WTC11 (cell line): ENCODE measurements at regions not wholly inside any gene's neighbourhood (a gene's known extent, or its start where the extent isn't known, plus 50 kb on each side); places are given as distances from the start of the nearest gene placed in this dataset.

Source experiments
- ATAC-seq: fragments of 200-7000 bp; cut with Tn5 transposase; 2 replicates; pipeline ENCODE4 v1.10.0; 2021; ENCODE audit warnings: mild to moderate bottlenecking, moderate library complexity
- CTCF ChIA-PET: fragments of 300-600 bp; sonication (Branson Sonifier 250); formaldehyde crosslinking; loops from one replicate; lab custom pipeline; 2021; ENCODE audit warnings: antibody characterized with exemption; lab: Charles Lee
- POLR2A ChIA-PET: fragments of 350-600 bp; sonication (Branson Sonifier 250); formaldehyde crosslinking; loops from one replicate; lab custom pipeline; 2021; ENCODE audit warnings: antibody characterized with exemption; lab: Charles Lee
- DNase-seq: peaks from one replicate; pipeline ENCODE4 v3.0.0; 2021; ENCODE audit warnings: low spot score
- H3K27ac Mint-ChIP-seq: 2 replicates; pipeline ENCODE4 v1.8.0; 2021; ENCODE audit warnings: mixed read lengths
- H3K27me3 Mint-ChIP-seq: 2 replicates; pipeline ENCODE4 v1.8.0; 2021; ENCODE audit warnings: low read depth, mild to moderate bottlenecking, moderate library complexity, mixed read lengths
- H3K36me3 Mint-ChIP-seq: 2 replicates; pipeline ENCODE4 v1.8.0; 2021; ENCODE audit warnings: mixed read lengths
- H3K4me1 Mint-ChIP-seq: 2 replicates; pipeline ENCODE4 v1.8.0; 2022; ENCODE audit warnings: mixed read lengths
- H3K4me3 Mint-ChIP-seq: 2 replicates; pipeline ENCODE4 v1.8.0; 2021; ENCODE audit warnings: mild to moderate bottlenecking, moderate library complexity, mixed read lengths
- H3K9me3 Mint-ChIP-seq: 2 replicates; pipeline ENCODE4 v1.8.0; 2021; ENCODE audit warnings: mixed read lengths
- ATF2 ChIP-seq: sonication (generic); formaldehyde crosslinking; IDR thresholded peaks from 2 replicates; pipeline ENCODE4 v1.8.1; 2022; ENCODE audit warnings: low read depth, missing genetic modification reagents, borderline replicate concordance
- CBFB ChIP-seq: sonication (generic); formaldehyde crosslinking; IDR thresholded peaks from 2 replicates; pipeline ENCODE4 v1.8.1; 2022; ENCODE audit warnings: mild to moderate bottlenecking, low read depth, missing genetic modification reagents
- E2F4 ChIP-seq: sonication (generic); formaldehyde crosslinking; IDR thresholded peaks from 2 replicates; pipeline ENCODE4 v1.8.1; 2022; ENCODE audit warnings: low read depth, mild to moderate bottlenecking, moderate library complexity, missing genetic modification reagents, borderline replicate concordance
- ELF4 ChIP-seq: sonication (generic); formaldehyde crosslinking; IDR thresholded peaks from 2 replicates; pipeline ENCODE4 v1.8.1; 2022; ENCODE audit warnings: low read depth, mild to moderate bottlenecking, moderate library complexity, missing genetic modification reagents
- FOXK1 ChIP-seq: sonication (generic); formaldehyde crosslinking; IDR thresholded peaks from 2 replicates; pipeline ENCODE4 v1.8.0; 2022; ENCODE audit warnings: mild to moderate bottlenecking, moderate library complexity, missing genetic modification reagents
- FOXP1 ChIP-seq: sonication (generic); formaldehyde crosslinking; IDR thresholded peaks from 2 replicates; pipeline ENCODE4 v1.8.0; 2022; ENCODE audit warnings: missing genetic modification reagents, mild to moderate bottlenecking, moderate library complexity, borderline replicate concordance
- GTF2I ChIP-seq: fragments of 250-450 bp; sonication (Bioruptor Pico); conservative IDR thresholded peaks from 2 replicates; pipeline ENCODE4 v1.4.0; 2021; ENCODE audit warnings: mild to moderate bottlenecking
- IRF2 ChIP-seq: sonication (generic); formaldehyde crosslinking; IDR thresholded peaks from 2 replicates; pipeline ENCODE4 v1.8.0; 2022; ENCODE audit warnings: low read depth, missing genetic modification reagents, borderline replicate concordance
- MXD4 ChIP-seq: fragments of 250-450 bp; sonication (Bioruptor Pico); IDR thresholded peaks from 2 replicates; pipeline ENCODE4 v1.8.0; 2021; ENCODE audit warnings: mild to moderate bottlenecking, moderate library complexity, borderline replicate concordance
- NFE2L1 ChIP-seq: sonication (generic); formaldehyde crosslinking; IDR thresholded peaks from 2 replicates; pipeline ENCODE4 v1.8.1; 2023; ENCODE audit warnings: missing genetic modification reagents
- NFYB ChIP-seq: sonication (generic); formaldehyde crosslinking; conservative IDR thresholded peaks from 2 replicates; pipeline ENCODE4 v1.8.0; 2022; ENCODE audit warnings: low read depth, missing genetic modification reagents
- NR2C2 ChIP-seq: sonication (generic); formaldehyde crosslinking; IDR thresholded peaks from 2 replicates; pipeline ENCODE4 v1.8.0; 2022; ENCODE audit warnings: mild to moderate bottlenecking, missing genetic modification reagents
- SMAD3 ChIP-seq: sonication (generic); formaldehyde crosslinking; IDR thresholded peaks from 2 replicates; pipeline ENCODE4 v1.8.0; 2022; ENCODE audit warnings: missing genetic modification reagents, mild to moderate bottlenecking, borderline replicate concordance
- SMAD4 ChIP-seq: sonication (generic); formaldehyde crosslinking; IDR thresholded peaks from 2 replicates; pipeline ENCODE4 v1.8.0; 2022; ENCODE audit warnings: mild to moderate bottlenecking, missing genetic modification reagents
- TCF7 ChIP-seq: sonication (generic); formaldehyde crosslinking; IDR thresholded peaks from 2 replicates; pipeline ENCODE4 v1.8.0; 2022; ENCODE audit warnings: mild to moderate bottlenecking, low read depth, missing genetic modification reagents, moderate library complexity
- TP53 ChIP-seq: sonication (generic); formaldehyde crosslinking; IDR thresholded peaks from 2 replicates; pipeline ENCODE4 v1.8.1; 2023; ENCODE audit warnings: mild to moderate bottlenecking, missing genetic modification reagents
- ZBTB21 ChIP-seq: sonication (generic); formaldehyde crosslinking; IDR thresholded peaks from 2 replicates; pipeline ENCODE4 v1.8.1; 2023; ENCODE audit warnings: mild to moderate bottlenecking, missing genetic modification reagents, borderline replicate concordance
- ZNF317 ChIP-seq: sonication (generic); formaldehyde crosslinking; IDR thresholded peaks from 2 replicates; pipeline ENCODE4 v1.8.1; 2023; ENCODE audit warnings: low read depth, mild to moderate bottlenecking, moderate library complexity, missing genetic modification reagents, borderline replicate concordance
- TF ChIP-seq, protein P1 (sequence below): sonication (generic); formaldehyde crosslinking; IDR thresholded peaks from 2 replicates; pipeline ENCODE4 v1.8.0; 2022; ENCODE audit warnings: missing genetic modification reagents
- TF ChIP-seq, protein P2 (sequence below): sonication (generic); formaldehyde crosslinking; IDR thresholded peaks from 2 replicates; pipeline ENCODE4 v1.8.0; 2022; ENCODE audit warnings: mild to moderate bottlenecking, missing genetic modification reagents
- TF ChIP-seq, protein P3 (sequence below): sonication (generic); formaldehyde crosslinking; IDR thresholded peaks from 2 replicates; pipeline ENCODE4 v1.8.0; 2022; ENCODE audit warnings: mild to moderate bottlenecking, missing genetic modification reagents

- ATAC-seq (no peak), DNase-seq (no peak)
- Mint-ChIP-seq H3K4me3 (no peak overlapping the region), H3K9me3 (peaks cover 78% of the 10 kb centered on the region), H3K4me1 (no peaks in the 10 kb centered on the region), H3K27ac (no peak overlapping the region), H3K27me3 (peaks cover 3% of the 10 kb centered on the region; the same call in 1 of the 2 replicates), H3K36me3 (peaks cover 63% of the 10 kb centered on the region)
- ChIA-PET POLR2A (no interaction called here), CTCF (no interaction called here)
- TF ChIP-seq TP53 = no peak
- TF ChIP-seq, protein P1, sequence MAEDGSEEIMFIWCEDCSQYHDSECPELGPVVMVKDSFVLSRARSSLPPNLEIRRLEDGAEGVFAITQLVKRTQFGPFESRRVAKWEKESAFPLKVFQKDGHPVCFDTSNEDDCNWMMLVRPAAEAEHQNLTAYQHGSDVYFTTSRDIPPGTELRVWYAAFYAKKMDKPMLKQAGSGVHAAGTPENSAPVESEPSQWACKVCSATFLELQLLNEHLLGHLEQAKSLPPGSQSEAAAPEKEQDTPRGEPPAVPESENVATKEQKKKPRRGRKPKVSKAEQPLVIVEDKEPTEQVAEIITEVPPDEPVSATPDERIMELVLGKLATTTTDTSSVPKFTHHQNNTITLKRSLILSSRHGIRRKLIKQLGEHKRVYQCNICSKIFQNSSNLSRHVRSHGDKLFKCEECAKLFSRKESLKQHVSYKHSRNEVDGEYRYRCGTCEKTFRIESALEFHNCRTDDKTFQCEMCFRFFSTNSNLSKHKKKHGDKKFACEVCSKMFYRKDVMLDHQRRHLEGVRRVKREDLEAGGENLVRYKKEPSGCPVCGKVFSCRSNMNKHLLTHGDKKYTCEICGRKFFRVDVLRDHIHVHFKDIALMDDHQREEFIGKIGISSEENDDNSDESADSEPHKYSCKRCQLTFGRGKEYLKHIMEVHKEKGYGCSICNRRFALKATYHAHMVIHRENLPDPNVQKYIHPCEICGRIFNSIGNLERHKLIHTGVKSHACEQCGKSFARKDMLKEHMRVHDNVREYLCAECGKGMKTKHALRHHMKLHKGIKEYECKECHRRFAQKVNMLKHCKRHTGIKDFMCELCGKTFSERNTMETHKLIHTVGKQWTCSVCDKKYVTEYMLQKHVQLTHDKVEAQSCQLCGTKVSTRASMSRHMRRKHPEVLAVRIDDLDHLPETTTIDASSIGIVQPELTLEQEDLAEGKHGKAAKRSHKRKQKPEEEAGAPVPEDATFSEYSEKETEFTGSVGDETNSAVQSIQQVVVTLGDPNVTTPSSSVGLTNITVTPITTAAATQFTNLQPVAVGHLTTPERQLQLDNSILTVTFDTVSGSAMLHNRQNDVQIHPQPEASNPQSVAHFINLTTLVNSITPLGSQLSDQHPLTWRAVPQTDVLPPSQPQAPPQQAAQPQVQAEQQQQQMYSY (CRISPR knock-in tag) = no peak
- TF ChIP-seq ZNF317 (CRISPR knock-in tag) = no peak
- TF ChIP-seq CBFB (CRISPR knock-in tag) = no peak
- TF ChIP-seq, protein P2, sequence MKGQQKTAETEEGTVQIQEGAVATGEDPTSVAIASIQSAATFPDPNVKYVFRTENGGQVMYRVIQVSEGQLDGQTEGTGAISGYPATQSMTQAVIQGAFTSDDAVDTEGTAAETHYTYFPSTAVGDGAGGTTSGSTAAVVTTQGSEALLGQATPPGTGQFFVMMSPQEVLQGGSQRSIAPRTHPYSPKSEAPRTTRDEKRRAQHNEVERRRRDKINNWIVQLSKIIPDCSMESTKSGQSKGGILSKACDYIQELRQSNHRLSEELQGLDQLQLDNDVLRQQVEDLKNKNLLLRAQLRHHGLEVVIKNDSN (CRISPR knock-in tag) = no peak
- no peak for TF ChIP-seq FOXK1 (CRISPR knock-in tag)
- TF ChIP-seq NR2C2 (CRISPR knock-in tag) = no peak
- TF ChIP-seq IRF2 = no peak
- no peak for TF ChIP-seq E2F4
Observed at GRCh38 chr2:4995466-4995865, 696.7 kb upstream of the SOX11 start.

- Mint-ChIP-seq H3K27me3 (peaks cover 12% of the 10 kb centered on the region), H3K4me1 (no peaks in the 10 kb centered on the region), H3K9me3 (peaks cover 85% of the 10 kb centered on the region), H3K27ac (no peak overlapping the region), H3K36me3 (peaks cover 73% of the 10 kb centered on the region), H3K4me3 (no peak overlapping the region)
- DNase-seq (no peak), ATAC-seq (no peak)
- TF ChIP-seq ATF2 (CRISPR knock-in tag) = no peak
- TF ChIP-seq CBFB (CRISPR knock-in tag) = no peak
- TF ChIP-seq SMAD3 = no peak
- TF ChIP-seq TCF7 (CRISPR knock-in tag) = no peak
- no peak for TF ChIP-seq FOXP1
- TF ChIP-seq ZNF317 (CRISPR knock-in tag) = no peak
- ChIA-PET POLR2A (no interaction called here), CTCF (no interaction called here)
Observed at GRCh38 chr2:5007596-5007995, 684.6 kb upstream of the SOX11 start.

- ChIA-PET CTCF (no interaction called here), POLR2A (no interaction called here)
- Mint-ChIP-seq H3K27ac (no peak overlapping the region), H3K27me3 (peaks cover 13% of the 10 kb centered on the region), H3K4me1 (no peaks in the 10 kb centered on the region), H3K4me3 (no peak overlapping the region), H3K36me3 (peaks cover 76% of the 10 kb centered on the region), H3K9me3 (peaks cover 84% of the 10 kb centered on the region)
- no peak for DNase-seq
- ATAC-seq = no peak
- TF ChIP-seq GTF2I (CRISPR knock-in tag) (no peak), MXD4 (CRISPR knock-in tag) (no peak), ZBTB21 (CRISPR knock-in tag) (no peak), ELF4 (CRISPR knock-in tag) (no peak), SMAD4 (no peak), NFE2L1 (CRISPR knock-in tag) (no peak), NFYB (CRISPR knock-in tag) (no peak)
- TF ChIP-seq, protein P3, sequence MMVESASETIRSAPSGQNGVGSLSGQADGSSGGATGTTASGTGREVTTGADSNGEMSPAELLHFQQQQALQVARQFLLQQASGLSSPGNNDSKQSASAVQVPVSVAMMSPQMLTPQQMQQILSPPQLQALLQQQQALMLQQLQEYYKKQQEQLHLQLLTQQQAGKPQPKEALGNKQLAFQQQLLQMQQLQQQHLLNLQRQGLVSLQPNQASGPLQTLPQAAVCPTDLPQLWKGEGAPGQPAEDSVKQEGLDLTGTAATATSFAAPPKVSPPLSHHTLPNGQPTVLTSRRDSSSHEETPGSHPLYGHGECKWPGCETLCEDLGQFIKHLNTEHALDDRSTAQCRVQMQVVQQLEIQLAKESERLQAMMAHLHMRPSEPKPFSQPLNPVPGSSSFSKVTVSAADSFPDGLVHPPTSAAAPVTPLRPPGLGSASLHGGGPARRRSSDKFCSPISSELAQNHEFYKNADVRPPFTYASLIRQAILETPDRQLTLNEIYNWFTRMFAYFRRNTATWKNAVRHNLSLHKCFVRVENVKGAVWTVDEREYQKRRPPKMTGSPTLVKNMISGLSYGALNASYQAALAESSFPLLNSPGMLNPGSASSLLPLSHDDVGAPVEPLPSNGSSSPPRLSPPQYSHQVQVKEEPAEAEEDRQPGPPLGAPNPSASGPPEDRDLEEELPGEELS (CRISPR knock-in tag) = no peak
- TF ChIP-seq, protein P1 (CRISPR knock-in tag) = no peak
Observed at GRCh38 chr2:5019324-5019723, 672.9 kb upstream of the SOX11 start.
